22Rv1 (cell line): ENCODE measurements at regions not wholly inside any gene's neighbourhood (a gene's known extent, or its start where the extent isn't known, plus 50 kb on each side); places are given as distances from the start of the nearest gene placed in this dataset.

Source experiments
- CTCF ChIP-seq: fragments of 450-650 bp; IDR thresholded peaks from 2 replicates; pipeline ENCODE4 v1.5.1; 2017; ENCODE audit warnings: mild to moderate bottlenecking
- ZFX ChIP-seq: fragments of 450-650 bp; IDR thresholded peaks from 2 replicates; pipeline ENCODE4 v1.6.1; 2017; ENCODE audit warnings: antibody characterized with exemption, borderline replicate concordance

GRCh38 chr3:5341610-5342009 lies 154.1 kb downstream of the EDEM1 start:
- TF ChIP-seq CTCF (no peak), ZFX (no peak)
